GM12864 (cell line): ENCODE measurements at regions not wholly inside any gene's neighbourhood (a gene's known extent, or its start where the extent isn't known, plus 50 kb on each side); places are given as distances from the start of the nearest gene placed in this dataset.

Experiments used
- DNase-seq: peaks from one replicate; pipeline ENCODE4 v3.0.0-alpha.2; 2011; ENCODE audit warnings: low read depth
- H3K4me3 ChIP-seq: 2 replicates; pipeline ENCODE4 v1.5.1; 2011; ENCODE audit warnings: mild to moderate bottlenecking, low read depth, low read length, control low read depth
- CTCF ChIP-seq: IDR thresholded peaks from 2 replicates; pipeline ENCODE4 v1.5.1; 2011; ENCODE audit warnings: low read depth, mild to moderate bottlenecking, moderate library complexity, low read length, control low read depth, inconsistent platforms; ENCODE audit errors: missing control alignments

- no peak for DNase-seq
- H3K4me3 ChIP-seq: no peak overlapping the region
- TF ChIP-seq CTCF: no peak
These were observed 58.1 kb upstream of the MTAP start for GRCh38 chr9:21744320-21744719.

GRCh38 chr9:21744841-21745240, 57.6 kb upstream of the MTAP start:
- no peak for TF ChIP-seq CTCF
- no peak for DNase-seq
- H3K4me3 ChIP-seq: no peak overlapping the region

- no peak for TF ChIP-seq CTCF
- DNase-seq: no peak
- H3K4me3 ChIP-seq: no peak overlapping the region
These were observed 55.9 kb upstream of the MTAP start for GRCh38 chr9:21746550-21746949.

- no peak for TF ChIP-seq CTCF
- DNase-seq: no peak
- H3K4me3 ChIP-seq: no peak overlapping the region
These were observed 55.3 kb upstream of the MTAP start for GRCh38 chr9:21747175-21747574.

- no peak for TF ChIP-seq CTCF
- no peak for DNase-seq
- no peak overlapping the region for H3K4me3 ChIP-seq
These were observed 52.3 kb upstream of the MTAP start for GRCh38 chr9:21750021-21750735.

- no peak for DNase-seq
- no peak for TF ChIP-seq CTCF
- H3K4me3 ChIP-seq: no peak overlapping the region
These were observed 50.4 kb upstream of the MTAP start for GRCh38 chr9:21751998-21752397.
